ENCODE measurements at regions not wholly inside any gene's neighbourhood (a gene's known extent, or its start where the extent isn't known, plus 50 kb on each side); places are given as distances from the start of the nearest gene placed in this dataset.

DNA sequence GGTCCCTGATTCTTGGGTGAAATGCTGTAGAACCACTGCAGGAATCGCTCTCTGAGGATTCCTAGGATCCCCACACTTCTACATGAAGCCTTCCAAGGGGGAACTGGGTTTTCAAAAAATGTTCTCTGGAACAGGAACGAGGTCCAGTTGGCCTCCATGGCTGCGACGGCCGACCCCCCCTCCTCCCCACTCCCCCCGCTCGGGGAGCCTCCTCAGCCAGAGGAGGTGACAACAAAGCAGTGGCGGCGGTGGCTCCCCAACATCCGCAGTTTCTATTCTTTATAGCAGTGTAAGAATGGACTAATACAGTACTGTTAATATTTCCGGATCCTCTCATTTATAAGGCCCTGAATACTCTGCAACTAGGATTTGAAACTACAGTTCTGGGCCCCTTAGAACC lies 84.0 kb upstream of the PLAAT1 start:
- BruUV-seq (replicated peaks), result no TSS peak
- TF ChIP-seq, protein P1, sequence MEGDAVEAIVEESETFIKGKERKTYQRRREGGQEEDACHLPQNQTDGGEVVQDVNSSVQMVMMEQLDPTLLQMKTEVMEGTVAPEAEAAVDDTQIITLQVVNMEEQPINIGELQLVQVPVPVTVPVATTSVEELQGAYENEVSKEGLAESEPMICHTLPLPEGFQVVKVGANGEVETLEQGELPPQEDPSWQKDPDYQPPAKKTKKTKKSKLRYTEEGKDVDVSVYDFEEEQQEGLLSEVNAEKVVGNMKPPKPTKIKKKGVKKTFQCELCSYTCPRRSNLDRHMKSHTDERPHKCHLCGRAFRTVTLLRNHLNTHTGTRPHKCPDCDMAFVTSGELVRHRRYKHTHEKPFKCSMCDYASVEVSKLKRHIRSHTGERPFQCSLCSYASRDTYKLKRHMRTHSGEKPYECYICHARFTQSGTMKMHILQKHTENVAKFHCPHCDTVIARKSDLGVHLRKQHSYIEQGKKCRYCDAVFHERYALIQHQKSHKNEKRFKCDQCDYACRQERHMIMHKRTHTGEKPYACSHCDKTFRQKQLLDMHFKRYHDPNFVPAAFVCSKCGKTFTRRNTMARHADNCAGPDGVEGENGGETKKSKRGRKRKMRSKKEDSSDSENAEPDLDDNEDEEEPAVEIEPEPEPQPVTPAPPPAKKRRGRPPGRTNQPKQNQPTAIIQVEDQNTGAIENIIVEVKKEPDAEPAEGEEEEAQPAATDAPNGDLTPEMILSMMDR (IDR thresholded peaks at IDR 0.05; ENCODE audit: insufficient read depth in 1 of 2, low read depth in 1 of 2, low read length in 1 of 2, severe bottlenecking in 1 of 2, unreplicated experiment in 1 of 2), result no peak
- Histone ChIP-seq H3K36me3 (ENCODE audit: control insufficient read depth, insufficient read depth, low read length) (no peaks in the 10 kb centered on the region), H3K4me3 (ENCODE audit: low read depth, low read length) (no peak overlapping the region), H3K4me1 (no peaks in the 10 kb centered on the region), H3K9me3 (no peaks in the 10 kb centered on the region), H3K27me3 (replicated peaks; ENCODE audit: control insufficient read depth, insufficient read depth, low read length) (no peaks in the 10 kb centered on the region)
- DNase-seq, result no peak
- ChIA-PET POLR2A (no interaction called here), CTCF (no interaction called here)
- Mint-ChIP-seq H3K27ac (ENCODE audit: unreplicated experiment) (no peak overlapping the region), H3K36me3 (ENCODE audit: insufficient read depth, unreplicated experiment) (no peaks in the 10 kb centered on the region), H3K4me3 (ENCODE audit: unreplicated experiment) (no peak overlapping the region), H3K9me3 (ENCODE audit: unreplicated experiment) (no peaks in the 10 kb centered on the region), H3K4me1 (ENCODE audit: low read depth, unreplicated experiment) (no peaks in the 10 kb centered on the region), H3K27me3 (ENCODE audit: insufficient read depth, unreplicated experiment) (peaks cover 12% of the 10 kb centered on the region)
- intact Hi-C loops (cut with micrococcal nuclease; ENCODE audit: unreplicated experiment), result no loop called here

DNA sequence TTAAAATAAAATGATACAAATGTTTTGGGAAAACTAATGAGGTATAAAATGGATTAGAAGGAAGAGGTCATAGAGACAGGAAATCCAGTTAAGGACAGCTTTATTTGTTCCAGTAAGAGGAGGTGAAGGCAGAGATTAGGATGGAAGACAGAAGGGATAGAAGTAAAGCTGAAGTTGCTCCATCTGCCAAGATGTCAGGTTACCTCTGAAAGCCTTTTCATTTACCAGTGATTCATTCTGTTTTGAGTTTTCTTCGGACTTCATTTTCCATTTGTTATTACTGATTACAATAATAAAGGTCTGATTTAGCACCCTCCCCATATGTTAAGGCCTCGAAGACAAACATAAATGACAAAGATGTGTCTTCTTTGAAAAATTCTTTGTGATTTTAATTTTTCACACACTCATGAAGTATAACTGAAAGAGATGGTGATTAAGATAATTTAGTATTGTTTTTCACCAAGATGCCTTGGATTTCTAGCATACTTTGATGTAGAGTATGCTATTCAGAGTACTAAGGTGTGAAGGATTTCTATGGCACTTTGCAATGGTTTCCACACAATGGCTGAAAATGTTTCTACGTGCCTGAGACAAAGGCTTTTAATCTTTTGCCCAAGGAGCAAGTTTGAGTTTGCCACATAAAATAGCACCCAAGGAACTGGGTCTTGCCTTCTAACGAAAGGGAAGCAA lies 75.4 kb upstream of the PLAAT1 start:
- BruUV-seq (replicated peaks), result no TSS peak
- no peaks in the 10 kb centered on the region for H3K36me3 ChIP-seq (ENCODE audit: control insufficient read depth, insufficient read depth, low read length)
- Mint-ChIP-seq H3K36me3 (ENCODE audit: insufficient read depth, unreplicated experiment) (no peaks in the 10 kb centered on the region), H3K27ac (ENCODE audit: unreplicated experiment) (no peak overlapping the region), H3K4me3 (ENCODE audit: unreplicated experiment) (no peak overlapping the region), H3K9me3 (ENCODE audit: unreplicated experiment) (no peaks in the 10 kb centered on the region), H3K4me1 (ENCODE audit: low read depth, unreplicated experiment) (no peaks in the 10 kb centered on the region), H3K27me3 (ENCODE audit: insufficient read depth, unreplicated experiment) (peaks cover 6% of the 10 kb centered on the region)
- TF ChIP-seq, protein P1 (IDR thresholded peaks at IDR 0.05; ENCODE audit: insufficient read depth in 1 of 2, low read depth in 1 of 2, low read length in 1 of 2, severe bottlenecking in 1 of 2, unreplicated experiment in 1 of 2), result no peak
- ChIA-PET POLR2A (no interaction called here), CTCF (no interaction called here)
- intact Hi-C loops (cut with micrococcal nuclease; ENCODE audit: unreplicated experiment), result no loop called here
- DNase-seq, result no peak
- H3K4me3 ChIP-seq (ENCODE audit: low read depth, low read length), result no peak overlapping the region
- no peaks in the 10 kb centered on the region for H3K4me1 ChIP-seq
- H3K9me3 ChIP-seq, result no peaks in the 10 kb centered on the region
- H3K27me3 ChIP-seq (replicated peaks; ENCODE audit: control insufficient read depth, insufficient read depth, low read length), result no peaks in the 10 kb centered on the region

DNA sequence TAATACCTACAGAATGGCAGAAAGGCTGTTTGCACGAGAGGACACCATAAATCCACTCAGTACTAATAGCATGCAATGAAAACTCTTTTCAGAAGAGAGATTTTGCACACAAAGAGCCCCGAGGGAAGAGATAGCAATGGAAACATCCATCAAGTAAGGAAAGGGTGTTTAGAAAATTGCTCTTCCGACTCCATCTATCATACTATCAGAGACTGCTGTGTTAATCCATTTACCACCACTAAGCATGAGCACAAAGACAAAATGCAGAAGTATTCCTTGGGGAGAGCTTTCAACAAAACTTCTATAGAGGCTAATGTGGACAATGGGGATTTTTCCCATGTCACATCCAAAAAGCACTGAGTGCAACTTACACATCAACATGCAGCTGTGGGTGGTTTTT lies 72.1 kb upstream of the PLAAT1 start:
- intact Hi-C loops (cut with micrococcal nuclease; ENCODE audit: unreplicated experiment), result no loop called here
- CTCF ChIA-PET, result no interaction called here
- BruUV-seq (replicated peaks), result no TSS peak

More for the DNA sequence above, 72.1 kb upstream of the PLAAT1 start:
- DNase-seq, result no peak
- no peak overlapping the region for H3K4me3 ChIP-seq (ENCODE audit: low read depth, low read length)
- Mint-ChIP-seq H3K4me1 (ENCODE audit: low read depth, unreplicated experiment) (no peaks in the 10 kb centered on the region), H3K27me3 (ENCODE audit: insufficient read depth, unreplicated experiment) (peaks cover 11% of the 10 kb centered on the region), H3K36me3 (ENCODE audit: insufficient read depth, unreplicated experiment) (no peaks in the 10 kb centered on the region), H3K27ac (ENCODE audit: unreplicated experiment) (no peak overlapping the region), H3K4me3 (ENCODE audit: unreplicated experiment) (no peak overlapping the region), H3K9me3 (ENCODE audit: unreplicated experiment) (no peaks in the 10 kb centered on the region)
- TF ChIP-seq, protein P1 (IDR thresholded peaks at IDR 0.05; ENCODE audit: insufficient read depth in 1 of 2, low read depth in 1 of 2, low read length in 1 of 2, severe bottlenecking in 1 of 2, unreplicated experiment in 1 of 2), result no peak
- H3K27me3 ChIP-seq (replicated peaks; ENCODE audit: control insufficient read depth, insufficient read depth, low read length), result no peaks in the 10 kb centered on the region
- no peaks in the 10 kb centered on the region for H3K9me3 ChIP-seq
- H3K36me3 ChIP-seq (ENCODE audit: control insufficient read depth, insufficient read depth, low read length), result no peaks in the 10 kb centered on the region
- H3K4me1 ChIP-seq, result no peaks in the 10 kb centered on the region
- POLR2A ChIA-PET, result no interaction called here

All from Caco-2 (cell line).